GM23248 (cell line): ENCODE measurements at regions not wholly inside any gene's neighbourhood (a gene's known extent, or its start where the extent isn't known, plus 50 kb on each side); places are given as distances from the start of the nearest gene placed in this dataset.

Experiments used
- DNase-seq: peaks from one replicate; pipeline ENCODE4 v3.0.0-alpha.2; 2015
- H2AFZ ChIP-seq: fragments of 200-600 bp; sonication (generic); 2 replicates; pipeline ENCODE4 v1.6.1; 2016; ENCODE audit warnings: antibody characterized with exemption
- H3F3A ChIP-seq: fragments of 200-600 bp; sonication (generic); 2 replicates; pipeline ENCODE4 v1.6.1; 2016; ENCODE audit warnings: mild to moderate bottlenecking, antibody characterized with exemption, mixed run types; ENCODE audit not compliant: insufficient read depth
- H3K27ac ChIP-seq: fragments of 200-600 bp; sonication (generic); 2 replicates; pipeline ENCODE4 v1.5.1; 2016; ENCODE audit warnings: mild to moderate bottlenecking
- H3K27me3 ChIP-seq: fragments of 200-600 bp; sonication (generic); replicated peaks from 2 replicates; pipeline ENCODE4 v1.6.1; 2016; ENCODE audit warnings: mild to moderate bottlenecking; ENCODE audit not compliant: insufficient read depth
- H3K36me3 ChIP-seq: fragments of 200-600 bp; sonication (generic); 2 replicates; pipeline ENCODE4 v1.6.1; 2016; ENCODE audit warnings: low read depth, mild to moderate bottlenecking
- H3K4me1 ChIP-seq: fragments of 200-600 bp; sonication (generic); 2 replicates; pipeline ENCODE4 v1.6.1; 2016; ENCODE audit warnings: mild to moderate bottlenecking; ENCODE audit not compliant: insufficient read depth
- H3K4me2 ChIP-seq: fragments of 200-600 bp; sonication (generic); one replicate; pipeline ENCODE4 v1.6.1; 2016; ENCODE audit warnings: mild to moderate bottlenecking; ENCODE audit not compliant: unreplicated experiment
- H3K4me3 ChIP-seq: fragments of 200-600 bp; sonication (generic); 2 replicates; pipeline ENCODE4 v1.5.1; 2016; ENCODE audit warnings: mild to moderate bottlenecking
- H3K79me2 ChIP-seq: fragments of 200-600 bp; sonication (generic); 2 replicates; pipeline ENCODE4 v1.6.1; 2016; ENCODE audit warnings: mild to moderate bottlenecking; ENCODE audit not compliant: insufficient read depth
- H3K9ac ChIP-seq: fragments of 200-600 bp; sonication (generic); 2 replicates; pipeline ENCODE4 v1.6.1; 2016; ENCODE audit warnings: mild to moderate bottlenecking
- H3K9me2 ChIP-seq: fragments of 200-600 bp; sonication (generic); 2 replicates; pipeline ENCODE4 v1.6.1; 2016; ENCODE audit warnings: mixed run types, mild to moderate bottlenecking, moderate library complexity; ENCODE audit not compliant: insufficient read depth
- H3K9me3 ChIP-seq: fragments of 200-600 bp; sonication (generic); one replicate; pipeline ENCODE4 v1.6.1; 2017; ENCODE audit warnings: low read depth
- H4K20me1 ChIP-seq: fragments of 200-600 bp; sonication (generic); 2 replicates; pipeline ENCODE4 v1.6.0; 2016; ENCODE audit not compliant: insufficient read depth
- EZH2 ChIP-seq: fragments of 200-600 bp; sonication (generic); IDR thresholded peaks from 2 replicates; pipeline ENCODE4 v1.6.1; 2018; ENCODE audit warnings: antibody characterized with exemption, mild to moderate bottlenecking; ENCODE audit not compliant: insufficient read depth, poor library complexity, severe bottlenecking
- EZH2phosphoT487 ChIP-seq: fragments of 200-600 bp; sonication (generic); IDR thresholded peaks from 2 replicates; pipeline ENCODE4 v1.6.1; 2018; ENCODE audit warnings: antibody characterized with exemption, moderate library complexity, mild to moderate bottlenecking, low read depth; ENCODE audit not compliant: insufficient read depth
- WGBS, 2 experiments: methylation state at CpG; one replicate each; pipeline ENCODE4 v1.1.6; 2015 to 2017; ENCODE audit warnings: low lambda C conversion rate in 2 of 2, low coverage in 1 of 2; ENCODE audit errors: missing lambda C conversion rate in 2 of 2; 5-methylcytosine and 5-hydroxymethylcytosine counted together
- in situ Hi-C: fragments of 300-500 bp; cut with MboI; formaldehyde crosslinking; loops from 2 replicates; pipeline ENCODE4 v1.15.0; 2020

GRCh38 chr20:57922706-57923105 is 212.9 kb upstream of the PMEPA1 start:
- DNase-seq, result no peak
- H3K27ac ChIP-seq, result no peak overlapping the region
- TF ChIP-seq EZH2 (no peak), EZH2phosphoT487 (no peak)
- H3K27me3 ChIP-seq, result no peaks in the 10 kb centered on the region
- no peaks in the 10 kb centered on the region for H3K79me2 ChIP-seq
- in situ Hi-C loops, result no loop called here
- no peaks in the 10 kb centered on the region for H3K9me2 ChIP-seq
- H4K20me1 ChIP-seq, result no peaks in the 10 kb centered on the region
- H3K4me2 ChIP-seq, result no peak overlapping the region
- no peaks in the 10 kb centered on the region for H3K4me1 ChIP-seq
- no peaks in the 10 kb centered on the region for H3K36me3 ChIP-seq
- no peaks in the 10 kb centered on the region for H3K9me3 ChIP-seq
- no peaks in the 10 kb centered on the region for H3F3A ChIP-seq
- H3K4me3 ChIP-seq, result no peak overlapping the region
- H3K9ac ChIP-seq, result no peak overlapping the region
- no peak overlapping the region for H2AFZ ChIP-seq
- WGBS, 2 experiments, result 65 to 68% methylated on average over 10 of the region's 10 CpGs

DNA sequence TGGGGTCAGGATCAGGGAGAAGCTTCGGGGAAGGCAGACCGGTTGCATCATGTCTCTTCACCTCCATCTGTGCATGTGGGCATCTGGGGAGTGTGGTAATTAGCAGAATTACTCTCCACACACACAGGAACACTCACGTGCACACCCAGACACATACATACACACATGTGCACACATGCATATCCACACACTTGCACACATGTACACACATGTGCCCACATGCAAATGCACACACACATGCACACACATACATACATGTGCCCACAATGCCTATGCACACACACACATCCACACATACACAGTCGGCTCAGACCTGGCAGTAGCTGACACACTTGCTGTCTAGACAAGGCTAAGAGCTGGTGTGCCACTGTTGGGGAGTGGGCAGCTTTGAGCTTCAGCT is 212.3 kb upstream of the PMEPA1 start:
- Histone ChIP-seq H2AFZ (no peak overlapping the region), H3K36me3 (no peaks in the 10 kb centered on the region), H4K20me1 (no peaks in the 10 kb centered on the region), H3K9me3 (no peaks in the 10 kb centered on the region), H3K27ac (no peak overlapping the region), H3K4me1 (no peaks in the 10 kb centered on the region), H3K27me3 (no peaks in the 10 kb centered on the region), H3K9ac (no peak overlapping the region), H3K4me3 (no peak overlapping the region), H3K9me2 (no peaks in the 10 kb centered on the region), H3F3A (no peaks in the 10 kb centered on the region), H3K4me2 (no peak overlapping the region), H3K79me2 (no peaks in the 10 kb centered on the region)
- in situ Hi-C loops, result no loop called here
- TF ChIP-seq EZH2phosphoT487 (no peak), EZH2 (no peak)
- WGBS, 2 experiments, result 81 to 86% methylated on average over 4 of the region's 4 CpGs
- DNase-seq, result no peak

DNA sequence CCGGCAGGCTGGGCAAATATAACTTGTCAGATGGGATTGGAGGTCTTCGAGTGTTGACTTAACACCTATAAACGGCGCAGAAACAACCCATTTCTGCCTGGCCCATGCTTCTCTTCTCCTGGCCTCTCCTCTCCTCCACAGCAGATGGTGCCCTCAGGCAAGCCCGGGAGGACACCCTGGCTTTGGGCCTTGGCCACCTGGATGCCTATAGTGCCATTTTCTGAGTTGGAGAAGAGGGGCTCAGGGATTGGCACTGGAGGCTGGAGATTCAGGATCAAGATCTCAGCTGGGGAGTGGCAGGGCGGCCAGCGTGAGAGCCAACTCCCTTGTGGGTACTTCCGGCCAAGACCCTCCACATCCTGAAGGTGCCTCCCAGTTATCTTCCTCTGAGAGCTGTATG is 211.9 kb upstream of the PMEPA1 start:
- Histone ChIP-seq H3K4me2 (no peak overlapping the region), H4K20me1 (no peaks in the 10 kb centered on the region), H3K4me3 (no peak overlapping the region), H3K9me2 (no peaks in the 10 kb centered on the region), H3K9me3 (no peaks in the 10 kb centered on the region), H3K9ac (no peak overlapping the region), H3F3A (no peaks in the 10 kb centered on the region), H3K79me2 (no peaks in the 10 kb centered on the region), H3K27me3 (no peaks in the 10 kb centered on the region), H3K27ac (no peak overlapping the region), H3K4me1 (no peaks in the 10 kb centered on the region), H2AFZ (no peak overlapping the region), H3K36me3 (no peaks in the 10 kb centered on the region)
- 83 to 90% methylated on average over 8 of the region's 8 CpGs for WGBS, 2 experiments
- TF ChIP-seq EZH2 (no peak), EZH2phosphoT487 (no peak)
- in situ Hi-C loops, result no loop called here
- no peak for DNase-seq

- WGBS, 2 experiments, result 62 to 85% methylated on average over 4 to 6 of the region's 6 CpGs
- H3K4me3 ChIP-seq, result no peak overlapping the region
- no peak for TF ChIP-seq EZH2
- no peak for TF ChIP-seq EZH2phosphoT487
- no peaks in the 10 kb centered on the region for H3K36me3 ChIP-seq
- DNase-seq, result peak; percentile 41
- no peak overlapping the region for H3K9ac ChIP-seq
- H3K79me2 ChIP-seq, result no peaks in the 10 kb centered on the region
- no peaks in the 10 kb centered on the region for H3K4me1 ChIP-seq
- no peak overlapping the region for H3K27ac ChIP-seq
- no peaks in the 10 kb centered on the region for H3K9me3 ChIP-seq
- no peaks in the 10 kb centered on the region for H3K27me3 ChIP-seq
- H3K4me2 ChIP-seq, result no peak overlapping the region
- in situ Hi-C loops, result no loop called here
- H3K9me2 ChIP-seq, result no peaks in the 10 kb centered on the region
- H2AFZ ChIP-seq, result no peak overlapping the region
- no peaks in the 10 kb centered on the region for H4K20me1 ChIP-seq
- H3F3A ChIP-seq, result no peaks in the 10 kb centered on the region
Measured at GRCh38 chr20:57920971-57921370, 211.2 kb upstream of the PMEPA1 start.

GRCh38 chr20:57919049-57919448 is 209.2 kb upstream of the PMEPA1 start:
- Histone ChIP-seq H3K9me2 (no peaks in the 10 kb centered on the region), H3F3A (no peaks in the 10 kb centered on the region), H2AFZ (no peak overlapping the region), H4K20me1 (no peaks in the 10 kb centered on the region), H3K27ac (no peak overlapping the region), H3K36me3 (no peaks in the 10 kb centered on the region), H3K4me1 (no peaks in the 10 kb centered on the region), H3K9me3 (no peaks in the 10 kb centered on the region), H3K9ac (no peak overlapping the region), H3K4me2 (no peak overlapping the region), H3K79me2 (no peaks in the 10 kb centered on the region), H3K4me3 (no peak overlapping the region), H3K27me3 (no peaks in the 10 kb centered on the region)
- 95 to 96% methylated on average over 3 of the region's 3 CpGs for WGBS, 2 experiments
- no peak for DNase-seq
- in situ Hi-C loops, result no loop called here
- TF ChIP-seq EZH2 (no peak), EZH2phosphoT487 (no peak)
